Ishikawa (cell line): ENCODE measurements at regions not wholly inside any gene's neighbourhood (a gene's known extent, or its start where the extent isn't known, plus 50 kb on each side); places are given as distances from the start of the nearest gene placed in this dataset.

Source experiments
- CEBPB ChIP-seq: IDR thresholded peaks from 2 replicates; pipeline ENCODE4 v1.6.1; 2012
- CREB1 ChIP-seq: IDR thresholded peaks from 2 replicates; pipeline ENCODE4 v1.6.1; 2012; ENCODE audit warnings: low read depth
- EGR1 ChIP-seq: IDR thresholded peaks from 2 replicates; pipeline ENCODE4 v1.6.1; 2012
- EP300 ChIP-seq: IDR thresholded peaks from 2 replicates; pipeline ENCODE4 v1.6.1; 2012; ENCODE audit warnings: borderline replicate concordance
- FOXM1 ChIP-seq: IDR thresholded peaks from 2 replicates; pipeline ENCODE4 v1.6.1; 2012; ENCODE audit warnings: low read depth, borderline replicate concordance
- MAX ChIP-seq: IDR thresholded peaks from 2 replicates; pipeline ENCODE4 v1.6.1; 2012
- NFIC ChIP-seq: IDR thresholded peaks from 2 replicates; pipeline ENCODE4 v1.6.1; 2012
- RAD21 ChIP-seq: IDR thresholded peaks from 2 replicates; pipeline ENCODE4 v1.6.1; 2012; ENCODE audit warnings: low read depth
- TAF1 ChIP-seq: IDR thresholded peaks from 2 replicates; pipeline ENCODE4 v1.6.1; 2012; ENCODE audit warnings: low read depth, mild to moderate bottlenecking
- TCF12 ChIP-seq: IDR thresholded peaks from 2 replicates; pipeline ENCODE4 v1.6.1; 2012; ENCODE audit warnings: low read depth
- TEAD4 ChIP-seq: IDR thresholded peaks from 2 replicates; pipeline ENCODE4 v1.6.1; 2012
- YY1 ChIP-seq: IDR thresholded peaks from 2 replicates; pipeline ENCODE4 v1.6.1; 2012; ENCODE audit warnings: low read depth
- ZBTB7A ChIP-seq: IDR thresholded peaks from 2 replicates; pipeline ENCODE4 v1.6.1; 2012; ENCODE audit warnings: low read depth
- TF ChIP-seq, protein P1 (sequence below): IDR thresholded peaks from 2 replicates; pipeline ENCODE4 v1.6.1; 2012; ENCODE audit warnings: low read depth, mild to moderate bottlenecking
- TF ChIP-seq, protein P2 (sequence below): IDR thresholded peaks from 2 replicates; pipeline ENCODE4 v1.6.1; 2012

- TF ChIP-seq, protein P1, sequence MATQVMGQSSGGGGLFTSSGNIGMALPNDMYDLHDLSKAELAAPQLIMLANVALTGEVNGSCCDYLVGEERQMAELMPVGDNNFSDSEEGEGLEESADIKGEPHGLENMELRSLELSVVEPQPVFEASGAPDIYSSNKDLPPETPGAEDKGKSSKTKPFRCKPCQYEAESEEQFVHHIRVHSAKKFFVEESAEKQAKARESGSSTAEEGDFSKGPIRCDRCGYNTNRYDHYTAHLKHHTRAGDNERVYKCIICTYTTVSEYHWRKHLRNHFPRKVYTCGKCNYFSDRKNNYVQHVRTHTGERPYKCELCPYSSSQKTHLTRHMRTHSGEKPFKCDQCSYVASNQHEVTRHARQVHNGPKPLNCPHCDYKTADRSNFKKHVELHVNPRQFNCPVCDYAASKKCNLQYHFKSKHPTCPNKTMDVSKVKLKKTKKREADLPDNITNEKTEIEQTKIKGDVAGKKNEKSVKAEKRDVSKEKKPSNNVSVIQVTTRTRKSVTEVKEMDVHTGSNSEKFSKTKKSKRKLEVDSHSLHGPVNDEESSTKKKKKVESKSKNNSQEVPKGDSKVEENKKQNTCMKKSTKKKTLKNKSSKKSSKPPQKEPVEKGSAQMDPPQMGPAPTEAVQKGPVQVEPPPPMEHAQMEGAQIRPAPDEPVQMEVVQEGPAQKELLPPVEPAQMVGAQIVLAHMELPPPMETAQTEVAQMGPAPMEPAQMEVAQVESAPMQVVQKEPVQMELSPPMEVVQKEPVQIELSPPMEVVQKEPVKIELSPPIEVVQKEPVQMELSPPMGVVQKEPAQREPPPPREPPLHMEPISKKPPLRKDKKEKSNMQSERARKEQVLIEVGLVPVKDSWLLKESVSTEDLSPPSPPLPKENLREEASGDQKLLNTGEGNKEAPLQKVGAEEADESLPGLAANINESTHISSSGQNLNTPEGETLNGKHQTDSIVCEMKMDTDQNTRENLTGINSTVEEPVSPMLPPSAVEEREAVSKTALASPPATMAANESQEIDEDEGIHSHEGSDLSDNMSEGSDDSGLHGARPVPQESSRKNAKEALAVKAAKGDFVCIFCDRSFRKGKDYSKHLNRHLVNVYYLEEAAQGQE, result no peak
- no peak for TF ChIP-seq NFIC
Observed at GRCh38 chr3:36175113-36175812, 205.0 kb upstream of the STAC start.

GRCh38 chr3:36175916-36176461 lies 204.3 kb upstream of the STAC start:
- no peak for TF ChIP-seq MAX
- no peak for TF ChIP-seq TEAD4
- no peak for TF ChIP-seq CEBPB
- no peak for TF ChIP-seq ZBTB7A
- TF ChIP-seq, protein P1, result no peak
- no peak for TF ChIP-seq EP300
- no peak for TF ChIP-seq NFIC
- TF ChIP-seq RAD21, result no peak
- TF ChIP-seq, protein P2, sequence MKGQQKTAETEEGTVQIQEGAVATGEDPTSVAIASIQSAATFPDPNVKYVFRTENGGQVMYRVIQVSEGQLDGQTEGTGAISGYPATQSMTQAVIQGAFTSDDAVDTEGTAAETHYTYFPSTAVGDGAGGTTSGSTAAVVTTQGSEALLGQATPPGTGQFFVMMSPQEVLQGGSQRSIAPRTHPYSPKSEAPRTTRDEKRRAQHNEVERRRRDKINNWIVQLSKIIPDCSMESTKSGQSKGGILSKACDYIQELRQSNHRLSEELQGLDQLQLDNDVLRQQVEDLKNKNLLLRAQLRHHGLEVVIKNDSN, result no peak
- TF ChIP-seq YY1, result no peak
- no peak for TF ChIP-seq TCF12
- TF ChIP-seq TAF1, result no peak
- no peak for TF ChIP-seq EGR1

DNA sequence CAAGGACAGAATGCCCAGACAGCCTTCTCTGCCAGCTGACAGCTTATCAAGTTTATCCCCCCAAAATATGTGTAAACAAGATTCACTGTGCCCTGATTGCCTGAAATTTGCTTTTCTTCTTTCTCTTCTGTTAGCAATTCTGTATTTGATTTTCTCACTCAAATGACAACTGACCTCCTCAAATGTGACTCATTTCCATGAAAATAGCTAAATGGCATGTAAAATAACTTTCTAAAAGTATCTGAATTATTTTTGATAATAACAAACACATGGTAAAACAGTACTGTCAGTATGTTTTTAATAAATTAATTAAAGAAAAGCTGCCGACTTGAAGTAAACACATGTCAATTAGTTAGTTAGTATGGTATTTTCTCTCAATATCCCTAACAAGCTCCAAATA lies 202.3 kb upstream of the STAC start:
- no peak for TF ChIP-seq ZBTB7A
- no peak for TF ChIP-seq MAX
- TF ChIP-seq YY1, result no peak

DNA sequence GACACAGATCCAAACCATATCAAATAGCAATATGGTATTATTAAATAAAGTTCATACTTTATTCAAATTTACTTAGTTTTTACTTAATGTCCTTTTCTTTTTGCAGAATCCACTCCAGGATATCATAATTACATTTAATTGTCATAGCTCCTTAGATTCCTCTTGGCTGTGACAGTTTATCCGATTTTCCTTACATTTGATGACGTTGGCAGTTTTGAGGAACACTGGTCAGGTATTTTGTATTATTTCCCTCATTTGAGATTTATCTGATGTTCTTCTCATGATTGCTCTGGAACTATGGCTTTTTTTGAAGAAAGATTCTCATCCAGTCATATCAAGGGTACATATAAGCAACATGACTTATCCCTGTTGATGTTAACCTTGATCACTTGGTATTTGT lies 198.3 kb upstream of the STAC start:
- TF ChIP-seq TAF1, result no peak
- TF ChIP-seq YY1, result no peak
- no peak for TF ChIP-seq CREB1
- no peak for TF ChIP-seq CEBPB
- no peak for TF ChIP-seq TCF12
- no peak for TF ChIP-seq FOXM1
- TF ChIP-seq, protein P1, result no peak
- TF ChIP-seq EGR1, result no peak
- TF ChIP-seq ZBTB7A, result no peak
- TF ChIP-seq TEAD4, result no peak
- no peak for TF ChIP-seq RAD21
- no peak for TF ChIP-seq MAX
- TF ChIP-seq, protein P2, result no peak
- TF ChIP-seq NFIC, result no peak
- TF ChIP-seq EP300, result no peak

DNA sequence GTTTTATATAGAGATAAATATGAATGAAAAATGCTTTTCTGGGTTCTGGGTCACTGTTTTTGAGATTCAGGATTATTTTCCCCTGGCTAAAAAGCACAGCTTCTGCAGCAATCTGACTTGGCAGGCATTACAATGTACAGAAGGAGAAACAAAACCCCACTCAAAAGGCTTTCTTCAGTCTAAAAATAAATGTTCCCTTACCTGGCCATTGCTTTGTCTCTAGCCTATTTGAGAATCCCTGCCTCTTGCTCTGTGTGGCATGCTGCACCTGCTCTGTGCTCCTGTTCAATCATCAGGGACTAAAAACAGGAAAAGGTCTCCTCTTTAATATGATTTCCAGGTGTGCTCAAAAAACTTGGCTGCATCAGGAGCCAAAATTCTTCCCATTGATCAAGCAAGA lies 187.4 kb upstream of the STAC start:
- no peak for TF ChIP-seq YY1
- TF ChIP-seq ZBTB7A, result no peak
